ENCODE measurements at regions not wholly inside any gene's neighbourhood (a gene's known extent, or its start where the extent isn't known, plus 50 kb on each side); places are given as distances from the start of the nearest gene placed in this dataset.

GRCh38 chr7:10739401-10739800 lies 234.3 kb upstream of the PHF14 start:
- TF ChIP-seq CTCF (IDR thresholded peaks at IDR 0.05; ENCODE audit: low read length) (no peak), EZH2phosphoT487 (IDR thresholded peaks at IDR 0.05; ENCODE audit: low read length) (no peak)

Data from MM.1S (cell line).